Panc1 (cell line): ENCODE measurements at regions not wholly inside any gene's neighbourhood (a gene's known extent, or its start where the extent isn't known, plus 50 kb on each side); places are given as distances from the start of the nearest gene placed in this dataset.

Experiments used
- ATAC-seq: fragments of 200-7000 bp; cut with Tn5 transposase; 2 replicates; pipeline ENCODE4 v1.9.1; 2020; ENCODE audit warnings: mild to moderate bottlenecking, moderate library complexity
- BruUV-seq: library from RNA; stranded (reverse); fragments of 400-500 nt; replicated peaks from 2 replicates; lab custom pipeline; 2021; lab: Mats Ljungman, UMichigan
- CTCF ChIA-PET: fragments of 300-600 bp; sonication (Branson Sonifier 250); formaldehyde crosslinking; loops from one replicate; lab custom pipeline; 2022; ENCODE audit warnings: antibody characterized with exemption; lab: Charles Lee
- POLR2A ChIA-PET: fragments of 300-600 bp; sonication (Branson Sonifier 250); formaldehyde crosslinking; loops from one replicate; lab custom pipeline; 2022; ENCODE audit warnings: antibody characterized with exemption; lab: Charles Lee
- DNase-seq: peaks from one replicate; pipeline ENCODE4 v3.0.0-alpha.2; 2010; ENCODE audit warnings: low read depth, low spot score
- H3K27ac ChIP-seq: 2 replicates; pipeline ENCODE4 v1.5.1; 2011; ENCODE audit warnings: mild to moderate bottlenecking, low read length, inconsistent platforms
- H3K27me3 ChIP-seq: fragments of 200-500 bp; sonication (Bioruptor generic); 2 replicates; pipeline ENCODE4 v1.6.0; 2014; ENCODE audit warnings: low read length, inconsistent platforms; ENCODE audit not compliant: control insufficient read depth, insufficient read depth
- H3K36me3 ChIP-seq: fragments of 200-500 bp; sonication (Bioruptor generic); 2 replicates; pipeline ENCODE4 v1.5.1; 2014; ENCODE audit warnings: inconsistent platforms, mild to moderate bottlenecking, low read length, moderate library complexity; ENCODE audit not compliant: control insufficient read depth, insufficient read depth
- H3K4me1 ChIP-seq: 2 replicates; pipeline ENCODE4 v1.5.1; 2011; ENCODE audit warnings: inconsistent platforms, mild to moderate bottlenecking, low read length, moderate library complexity; ENCODE audit not compliant: control insufficient read depth, insufficient read depth
- H3K4me3 ChIP-seq, 2 experiments: 2 replicates each; pipeline ENCODE4 v1.5.1; 2011 to 2012; ENCODE audit warnings: low read depth in 2 of 2, low read length in 2 of 2, mild to moderate bottlenecking in 2 of 2, inconsistent platforms in 1 of 2, moderate library complexity in 1 of 2
- H3K9me3 ChIP-seq: fragments of 200-500 bp; sonication (Bioruptor generic); 2 replicates; pipeline ENCODE4 v1.5.1; 2014; ENCODE audit warnings: low read depth, mild to moderate bottlenecking, inconsistent platforms, low read length, moderate library complexity; ENCODE audit not compliant: control insufficient read depth, insufficient read depth
- POLR2AphosphoS5 ChIP-seq: IDR thresholded peaks from 2 replicates; pipeline ENCODE4 v1.6.1; 2012; ENCODE audit warnings: mild to moderate bottlenecking, low read depth, low read length, moderate library complexity
- SIN3A ChIP-seq: IDR thresholded peaks from 2 replicates; pipeline ENCODE4 v1.6.1; 2012; ENCODE audit warnings: low read depth, mild to moderate bottlenecking, low read length, moderate library complexity, borderline replicate concordance; ENCODE audit not compliant: insufficient read depth
- TCF7L2 ChIP-seq: IDR thresholded peaks from 2 replicates; pipeline ENCODE4 v1.6.1; 2011; ENCODE audit warnings: mild to moderate bottlenecking, low read depth, low read length, inconsistent platforms
- in situ Hi-C: cut with HindIII; loops from 2 replicates; pipeline ENCODE4 v1.10.0; 2016; ENCODE audit warnings: low sequenced_read_pairs, low pct_unique_long_range_greater_than_20kb
- intact Hi-C: fragments of 100-400 bp; cut with micrococcal nuclease; formaldehyde crosslinking; loops from one replicate; pipeline ENCODE4 v1.10.0; 2022; ENCODE audit not compliant: unreplicated experiment
- TF ChIP-seq, protein P1 (sequence below): fragments of 450-650 bp; IDR thresholded peaks from 2 replicates; pipeline ENCODE4 v1.5.1; 2017; ENCODE audit warnings: mild to moderate bottlenecking
- TF ChIP-seq, protein P2 (sequence below), 2 experiments: IDR thresholded peaks; 2 replicates each; pipeline ENCODE4 v1.6.1; 2011 to 2012; ENCODE audit warnings: low read depth in 2 of 2, control low read depth in 1 of 2, low read length in 1 of 2, mild to moderate bottlenecking in 1 of 2, moderate library complexity in 1 of 2; ENCODE audit not compliant: insufficient read depth in 1 of 2

DNA sequence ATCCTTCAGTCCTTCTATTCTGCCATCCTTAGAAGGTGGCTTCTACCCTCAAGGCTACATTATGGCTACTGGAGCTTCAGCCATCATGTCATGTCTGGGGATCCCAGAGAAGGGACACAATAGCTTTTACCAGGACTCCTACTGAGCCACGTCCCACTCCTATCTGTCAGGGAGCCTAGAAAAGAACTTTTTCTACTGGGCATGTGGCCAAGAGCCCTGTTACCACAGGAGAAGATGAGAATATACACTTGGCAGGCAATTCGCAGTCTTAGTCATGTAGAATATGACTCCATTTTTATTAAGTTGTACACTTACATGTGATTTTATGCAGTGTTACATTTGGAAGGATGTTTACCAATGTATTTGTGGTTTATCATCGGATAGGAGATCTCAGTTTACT lies 64.6 kb upstream of the KCNMA1 start:
- Histone ChIP-seq H3K27me3 (0 out of 2 replicates have a peak, but pooled peaks cover 2% of the 10 kb centered on the region), H3K36me3 (no peaks in the 10 kb centered on the region), H3K4me1 (no peaks in the 10 kb centered on the region), H3K27ac (no peak overlapping the region), H3K9me3 (no peaks in the 10 kb centered on the region), H3K4me3 (no peak overlapping the region)
- in situ Hi-C loops, result no loop called here
- CTCF ChIA-PET, result no interaction called here
- ATAC-seq (no peak), DNase-seq (no peak)
- no TSS peak for BruUV-seq
- intact Hi-C loops, result no loop called here
- POLR2A ChIA-PET, result no interaction called here
- TF ChIP-seq POLR2AphosphoS5 (no peak), TCF7L2 (no peak), SIN3A (no peak)
- TF ChIP-seq, protein P1, sequence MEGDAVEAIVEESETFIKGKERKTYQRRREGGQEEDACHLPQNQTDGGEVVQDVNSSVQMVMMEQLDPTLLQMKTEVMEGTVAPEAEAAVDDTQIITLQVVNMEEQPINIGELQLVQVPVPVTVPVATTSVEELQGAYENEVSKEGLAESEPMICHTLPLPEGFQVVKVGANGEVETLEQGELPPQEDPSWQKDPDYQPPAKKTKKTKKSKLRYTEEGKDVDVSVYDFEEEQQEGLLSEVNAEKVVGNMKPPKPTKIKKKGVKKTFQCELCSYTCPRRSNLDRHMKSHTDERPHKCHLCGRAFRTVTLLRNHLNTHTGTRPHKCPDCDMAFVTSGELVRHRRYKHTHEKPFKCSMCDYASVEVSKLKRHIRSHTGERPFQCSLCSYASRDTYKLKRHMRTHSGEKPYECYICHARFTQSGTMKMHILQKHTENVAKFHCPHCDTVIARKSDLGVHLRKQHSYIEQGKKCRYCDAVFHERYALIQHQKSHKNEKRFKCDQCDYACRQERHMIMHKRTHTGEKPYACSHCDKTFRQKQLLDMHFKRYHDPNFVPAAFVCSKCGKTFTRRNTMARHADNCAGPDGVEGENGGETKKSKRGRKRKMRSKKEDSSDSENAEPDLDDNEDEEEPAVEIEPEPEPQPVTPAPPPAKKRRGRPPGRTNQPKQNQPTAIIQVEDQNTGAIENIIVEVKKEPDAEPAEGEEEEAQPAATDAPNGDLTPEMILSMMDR, result no peak
- TF ChIP-seq, protein P2, sequence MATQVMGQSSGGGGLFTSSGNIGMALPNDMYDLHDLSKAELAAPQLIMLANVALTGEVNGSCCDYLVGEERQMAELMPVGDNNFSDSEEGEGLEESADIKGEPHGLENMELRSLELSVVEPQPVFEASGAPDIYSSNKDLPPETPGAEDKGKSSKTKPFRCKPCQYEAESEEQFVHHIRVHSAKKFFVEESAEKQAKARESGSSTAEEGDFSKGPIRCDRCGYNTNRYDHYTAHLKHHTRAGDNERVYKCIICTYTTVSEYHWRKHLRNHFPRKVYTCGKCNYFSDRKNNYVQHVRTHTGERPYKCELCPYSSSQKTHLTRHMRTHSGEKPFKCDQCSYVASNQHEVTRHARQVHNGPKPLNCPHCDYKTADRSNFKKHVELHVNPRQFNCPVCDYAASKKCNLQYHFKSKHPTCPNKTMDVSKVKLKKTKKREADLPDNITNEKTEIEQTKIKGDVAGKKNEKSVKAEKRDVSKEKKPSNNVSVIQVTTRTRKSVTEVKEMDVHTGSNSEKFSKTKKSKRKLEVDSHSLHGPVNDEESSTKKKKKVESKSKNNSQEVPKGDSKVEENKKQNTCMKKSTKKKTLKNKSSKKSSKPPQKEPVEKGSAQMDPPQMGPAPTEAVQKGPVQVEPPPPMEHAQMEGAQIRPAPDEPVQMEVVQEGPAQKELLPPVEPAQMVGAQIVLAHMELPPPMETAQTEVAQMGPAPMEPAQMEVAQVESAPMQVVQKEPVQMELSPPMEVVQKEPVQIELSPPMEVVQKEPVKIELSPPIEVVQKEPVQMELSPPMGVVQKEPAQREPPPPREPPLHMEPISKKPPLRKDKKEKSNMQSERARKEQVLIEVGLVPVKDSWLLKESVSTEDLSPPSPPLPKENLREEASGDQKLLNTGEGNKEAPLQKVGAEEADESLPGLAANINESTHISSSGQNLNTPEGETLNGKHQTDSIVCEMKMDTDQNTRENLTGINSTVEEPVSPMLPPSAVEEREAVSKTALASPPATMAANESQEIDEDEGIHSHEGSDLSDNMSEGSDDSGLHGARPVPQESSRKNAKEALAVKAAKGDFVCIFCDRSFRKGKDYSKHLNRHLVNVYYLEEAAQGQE (IDR thresholded peaks at IDR 0.05; ENCODE audit: insufficient read depth in 1 of 2, low read depth in 2 of 2, low read length in 1 of 2), result no peak

DNA sequence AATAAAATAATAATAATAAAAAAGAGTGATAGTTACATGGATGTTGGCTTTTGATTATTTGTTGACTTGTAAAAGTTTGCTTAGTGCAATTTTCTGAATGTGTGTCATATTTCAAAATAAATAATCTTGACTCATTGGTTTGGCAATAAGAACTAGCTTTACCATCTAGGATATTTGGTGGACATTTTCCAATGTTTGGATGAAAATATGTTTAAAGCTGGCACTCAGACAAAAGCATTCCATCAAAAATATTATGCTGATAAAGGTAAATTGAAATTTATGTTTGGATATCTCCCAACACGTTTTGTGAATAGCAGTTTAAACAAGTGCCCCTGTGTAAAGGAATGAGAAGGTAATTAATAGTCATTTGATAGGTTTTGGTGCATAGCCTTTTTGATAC lies 62.5 kb upstream of the KCNMA1 start:
- POLR2A ChIA-PET, result no interaction called here
- no peaks in the 10 kb centered on the region for H3K9me3 ChIP-seq
- in situ Hi-C loops, result no loop called here
- H3K4me3 ChIP-seq, result no peak overlapping the region
- H3K36me3 ChIP-seq, result no peaks in the 10 kb centered on the region
- DNase-seq, result no peak
- intact Hi-C loops, result no loop called here
- TF ChIP-seq, protein P1, result no peak
- TF ChIP-seq, protein P2 (IDR thresholded peaks at IDR 0.05; ENCODE audit: insufficient read depth in 1 of 2, low read depth in 2 of 2, low read length in 1 of 2), result no peak
- TF ChIP-seq POLR2AphosphoS5 (no peak), SIN3A (no peak), TCF7L2 (no peak)
- 0 out of 2 replicates have a peak, but pooled peaks cover 4% of the 10 kb centered on the region for H3K27me3 ChIP-seq
- CTCF ChIA-PET, result no interaction called here
- H3K4me1 ChIP-seq, result no peaks in the 10 kb centered on the region
- no peak overlapping the region for H3K27ac ChIP-seq
- ATAC-seq, result no peak
- no TSS peak for BruUV-seq
